GM12891 (cell line): ENCODE measurements at regions not wholly inside any gene's neighbourhood (a gene's known extent, or its start where the extent isn't known, plus 50 kb on each side); places are given as distances from the start of the nearest gene placed in this dataset.

Source experiments
- DNase-seq: peaks from one replicate; pipeline ENCODE4 v3.0.0; 2011; ENCODE audit warnings: low spot score; ENCODE audit not compliant: insufficient read length
- FAIRE-seq: peaks from 2 replicates; lab custom pipeline; 2011; peaks lifted over from hg19 to GRCh38; lab: Jason Lieb, UNC
- PAX5 ChIP-seq: IDR thresholded peaks from 2 replicates; pipeline ENCODE4 v1.6.1; 2011; ENCODE audit warnings: low read length, moderate library complexity, mild to moderate bottlenecking; ENCODE audit not compliant: insufficient read depth, severe bottlenecking
- POLR2A ChIP-seq: IDR thresholded peaks from 2 replicates; pipeline ENCODE4 v1.6.1; 2011; ENCODE audit warnings: low read depth, low read length, control low read depth
- POLR2AphosphoS5 ChIP-seq: IDR thresholded peaks from 2 replicates; pipeline ENCODE4 v1.6.1; 2011; ENCODE audit warnings: low read depth, low read length, control low read depth
- POU2F2 ChIP-seq: IDR thresholded peaks from 2 replicates; pipeline ENCODE4 v1.6.1; 2011; ENCODE audit warnings: low read depth, mild to moderate bottlenecking, control low read depth, low read length, moderate library complexity
- SPI1 ChIP-seq: IDR thresholded peaks from 2 replicates; pipeline ENCODE4 v1.6.1; 2011; ENCODE audit warnings: low read depth, low read length, control low read depth
- TAF1 ChIP-seq: IDR thresholded peaks from 2 replicates; pipeline ENCODE4 v1.6.1; 2011; ENCODE audit warnings: low read depth, low read length, control low read depth

DNA sequence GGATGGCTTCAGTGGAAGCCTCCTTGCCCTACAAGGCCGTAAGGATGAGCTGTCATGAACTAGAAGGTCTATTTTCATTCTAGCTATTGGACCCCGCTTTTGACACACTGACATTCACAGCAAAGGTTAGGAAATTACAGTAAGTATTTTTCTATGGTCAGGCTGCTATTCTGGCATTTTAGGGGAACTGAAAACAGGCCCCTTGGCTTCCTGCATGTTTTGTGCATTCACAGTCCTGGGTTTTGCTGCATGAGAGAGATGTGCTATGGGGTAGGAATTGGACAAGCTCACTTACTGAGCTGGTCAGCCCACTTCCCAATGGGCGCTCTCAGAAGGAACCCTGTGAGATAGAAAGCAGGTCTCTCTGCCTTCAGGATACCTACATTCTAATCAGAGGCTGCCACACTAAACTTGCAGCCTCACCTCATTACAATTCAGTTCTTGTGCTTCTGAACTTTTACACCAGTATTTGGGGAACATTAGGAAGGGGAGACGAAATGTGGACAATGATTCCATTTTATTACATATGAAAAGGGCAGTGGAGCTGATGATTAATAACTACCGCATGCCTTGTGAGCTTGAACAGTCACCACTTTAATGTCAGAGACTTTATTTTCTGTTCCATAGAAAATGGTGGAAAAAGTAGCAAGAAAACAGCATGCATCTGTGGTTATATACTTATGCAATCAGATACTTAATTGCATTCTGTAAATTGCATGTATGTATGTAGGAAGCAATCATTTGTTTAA lies 86.6 kb upstream of the TAB2 start:
- no peak for TF ChIP-seq PAX5
- TF ChIP-seq SPI1 = peak; percentile 95
- FAIRE-seq (peak; percentile 78), DNase-seq (no peak)

DNA sequence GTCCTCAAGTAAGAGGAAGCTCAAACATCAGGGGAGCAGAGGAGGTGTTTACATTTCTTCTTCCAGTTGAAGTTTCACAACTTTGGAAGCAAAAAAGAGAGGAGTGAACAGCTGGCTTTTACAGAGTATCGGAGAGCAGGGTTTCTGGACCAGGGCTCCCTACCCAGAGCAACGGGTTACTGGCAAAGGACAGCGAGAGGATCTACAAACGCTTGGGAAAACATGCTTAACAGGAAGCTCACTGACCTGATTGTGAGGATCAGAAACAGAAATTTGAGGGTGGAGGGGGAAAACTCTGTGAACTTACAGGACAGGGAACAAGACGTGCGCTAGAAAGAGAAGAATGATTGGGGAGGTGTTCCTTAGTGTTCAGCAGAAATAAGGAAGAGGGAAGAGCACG lies 85.7 kb upstream of the TAB2 start:
- no peak for FAIRE-seq
- TF ChIP-seq TAF1 = no peak
- TF ChIP-seq POLR2A = no peak
- no peak for TF ChIP-seq PAX5
- TF ChIP-seq POU2F2 = no peak
- no peak for TF ChIP-seq SPI1
- no peak for TF ChIP-seq POLR2AphosphoS5
- DNase-seq = no peak

DNA sequence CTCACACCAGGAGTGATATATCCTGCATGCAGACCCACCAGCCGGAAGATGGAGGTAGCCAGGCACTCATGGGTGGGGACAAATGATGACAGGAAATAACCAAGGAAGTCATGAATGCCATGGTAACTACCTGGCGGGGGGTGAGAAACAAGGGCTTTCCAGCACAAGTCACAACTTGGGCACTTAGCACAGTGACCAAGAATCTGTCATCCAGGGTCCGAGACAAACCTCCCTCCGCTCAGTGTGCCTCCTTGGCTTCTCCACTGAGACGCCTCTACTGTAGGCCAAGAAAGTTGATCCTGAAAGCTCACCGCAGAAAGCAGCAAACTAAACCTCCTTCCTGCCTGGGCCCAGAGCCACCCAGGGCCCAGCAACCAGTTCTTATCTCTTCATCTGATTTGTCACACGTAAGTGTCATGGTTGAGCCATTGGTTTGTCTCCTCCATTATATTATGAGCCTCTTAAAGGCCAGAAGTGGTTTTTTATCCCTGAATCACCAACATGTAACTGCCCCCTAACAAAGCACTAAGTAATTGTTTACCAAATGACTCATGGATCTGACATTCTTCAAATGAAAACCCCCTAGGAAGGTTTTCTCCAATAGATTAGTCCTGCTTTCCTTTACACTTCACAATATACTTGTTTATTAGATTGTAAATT lies 84.3 kb upstream of the TAB2 start:
- peak; percentile 9 for FAIRE-seq
- no peak for TF ChIP-seq POLR2A
- no peak for TF ChIP-seq POU2F2
- TF ChIP-seq PAX5 = no peak
- TF ChIP-seq POLR2AphosphoS5 = no peak
- TF ChIP-seq SPI1 = no peak
- 0 out of 2 replicates have a peak, but pooled peaks have one; percentile 16 for TF ChIP-seq TAF1
- DNase-seq = no peak

- DNase-seq (no peak), FAIRE-seq (peak; percentile 35)
Observed at GRCh38 chr6:149234051-149234962, 83.2 kb upstream of the TAB2 start.

DNA sequence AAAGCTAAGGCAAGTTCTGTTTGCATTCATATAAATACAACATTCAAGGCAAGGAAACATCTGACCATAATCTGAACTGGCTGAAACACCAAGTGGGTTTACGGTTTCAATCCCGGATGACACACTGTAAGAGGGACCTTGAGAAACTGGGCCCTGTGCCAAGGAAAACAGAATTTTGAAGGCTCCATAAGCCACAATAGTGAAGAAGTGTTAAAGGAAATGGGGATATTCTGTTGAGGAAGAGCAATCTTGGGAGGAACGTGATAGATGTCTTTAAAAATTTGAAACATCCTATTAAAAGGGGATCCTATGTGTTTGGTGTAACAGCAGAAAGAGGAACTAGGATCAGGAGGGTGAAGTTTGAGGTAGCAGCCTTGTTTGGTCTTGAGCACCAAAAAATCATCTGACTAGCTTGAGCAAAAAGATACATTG lies 82.4 kb upstream of the TAB2 start:
- FAIRE-seq = peak; percentile 91
- TF ChIP-seq PAX5 = no peak
- peak; percentile 98 for TF ChIP-seq SPI1
- DNase-seq = no peak

More at GRCh38 chr6:149234051-149234962, 83.2 kb upstream of the TAB2 start:
- TF ChIP-seq POLR2A (no peak), SPI1 (0 out of 2 replicates have a peak, but pooled peaks have one; percentile 10), PAX5 (no peak), TAF1 (no peak), POU2F2 (no peak), POLR2AphosphoS5 (no peak)

DNA sequence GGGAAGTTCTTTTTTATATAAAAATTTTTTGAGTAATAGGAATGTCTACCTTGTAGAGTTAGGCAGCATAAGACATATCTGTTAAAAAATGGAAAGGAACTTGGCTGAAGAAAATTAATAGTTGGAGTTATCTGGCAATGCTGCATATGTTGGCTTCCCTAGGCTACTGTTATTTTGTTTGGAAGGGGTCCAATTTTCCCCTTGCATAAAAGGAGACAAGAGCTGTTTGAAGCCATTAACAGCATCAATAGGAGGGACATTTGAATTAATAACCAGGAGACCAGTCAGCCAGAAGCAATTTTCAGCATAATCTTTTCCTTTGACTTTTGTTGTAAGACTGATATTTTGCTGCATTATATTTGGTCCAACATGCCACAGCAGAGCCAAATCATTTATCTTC lies 80.9 kb upstream of the TAB2 start:
- no peak for FAIRE-seq

GRCh38 chr6:149237464-149237863 lies 80.0 kb upstream of the TAB2 start:
- no peak for TF ChIP-seq POU2F2
- no peak for TF ChIP-seq POLR2AphosphoS5
- no peak for TF ChIP-seq PAX5
- no peak for TF ChIP-seq TAF1
- no peak for TF ChIP-seq POLR2A
- TF ChIP-seq SPI1 = no peak
- DNase-seq = no peak
- FAIRE-seq = no peak

More for the DNA sequence above, 80.9 kb upstream of the TAB2 start:
- TF ChIP-seq PAX5 = no peak
- no peak for TF ChIP-seq SPI1
- no peak for TF ChIP-seq POLR2A
- no peak for TF ChIP-seq TAF1
- TF ChIP-seq POU2F2 = no peak
- no peak for TF ChIP-seq POLR2AphosphoS5
- DNase-seq = no peak

DNA sequence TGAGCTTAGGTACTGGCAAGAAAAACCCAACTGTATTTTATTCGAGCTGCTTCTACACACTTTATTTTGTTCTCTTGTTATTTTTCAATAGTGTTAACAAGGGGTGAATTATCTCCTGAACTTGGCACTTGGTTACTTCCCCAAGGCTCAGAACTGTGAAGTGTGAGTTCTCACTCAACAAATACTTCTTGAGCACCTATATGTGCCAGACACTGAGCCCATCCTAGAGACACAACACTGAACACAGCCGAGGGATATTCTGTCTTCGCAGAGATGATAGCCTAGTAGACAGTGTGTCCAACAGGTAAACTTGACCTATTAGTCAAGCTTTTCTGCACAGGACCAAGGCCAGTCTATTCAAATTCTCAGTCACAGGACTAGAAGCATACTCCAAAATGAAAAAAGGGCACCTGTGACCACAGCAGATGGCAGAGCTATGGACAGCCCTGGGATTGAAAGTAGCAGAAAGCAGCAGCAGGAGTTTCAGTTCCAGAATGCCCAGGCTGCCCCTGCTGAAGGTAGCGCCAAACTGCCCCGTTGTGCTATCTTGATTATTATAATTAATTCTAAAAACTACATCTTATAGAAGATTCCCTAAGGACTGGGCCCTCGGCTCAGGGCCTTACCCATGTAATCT lies 77.8 kb upstream of the TAB2 start:
- no peak for TF ChIP-seq TAF1

GRCh38 chr6:149242883-149243282 lies 74.6 kb upstream of the TAB2 start:
- FAIRE-seq (no peak), DNase-seq (no peak)
- TF ChIP-seq POU2F2 (no peak), PAX5 (no peak), SPI1 (no peak), POLR2A (no peak), POLR2AphosphoS5 (no peak), TAF1 (no peak)

More for the DNA sequence above, 77.8 kb upstream of the TAB2 start:
- FAIRE-seq (no peak), DNase-seq (no peak)
